HCT116 (cell line): ENCODE measurements at regions not wholly inside any gene's neighbourhood (a gene's known extent, or its start where the extent isn't known, plus 50 kb on each side); places are given as distances from the start of the nearest gene placed in this dataset.

ENCODE experiments used
- ATAC-seq: fragments of 200-7000 bp; cut with Tn5 transposase; 2 replicates; pipeline ENCODE4 v1.9.1; 2020; ENCODE audit warnings: mild to moderate bottlenecking, moderate library complexity
- BruUV-seq: library from RNA; stranded (reverse); fragments of 400-500 nt; replicated peaks from 2 replicates; lab custom pipeline; 2021; lab: Mats Ljungman, UMichigan
- CTCF ChIA-PET: fragments of 300-600 bp; sonication (Branson Sonifier 250); formaldehyde crosslinking; loops from one replicate; lab custom pipeline; 2021; ENCODE audit warnings: antibody characterized with exemption; lab: Charles Lee
- POLR2A ChIA-PET: fragments of 300-600, 350-600 bp; sonication (Branson Sonifier 250); formaldehyde crosslinking; loops from one replicate; lab custom pipeline; 2021; ENCODE audit warnings: antibody characterized with exemption; lab: Charles Lee
- RAD21 ChIA-PET, 2 experiments: fragments of 300-600 bp; sonication (Branson Sonifier 250); formaldehyde crosslinking; loops; one replicate each; lab custom pipeline; 2023; ENCODE audit warnings: low total read pairs in 2 of 2; ENCODE audit not compliant: uncharacterized antibody in 2 of 2, unreplicated experiment in 2 of 2, low non-redundant PET in 1 of 2; lab: Charles Lee
- DNase-seq: peaks from one replicate; pipeline ENCODE4 v3.0.0-alpha.2; 2010; ENCODE audit warnings: low read depth, low spot score
- H2AFZ ChIP-seq: fragments of 200-600 bp; shearing (Covaris generic), sonication (generic); 2 replicates; pipeline ENCODE4 v1.6.1; 2017; ENCODE audit warnings: low read depth, mixed run types, mixed read lengths, antibody characterized with exemption, low read length; ENCODE audit not compliant: poor library complexity, severe bottlenecking
- H3K27ac ChIP-seq: 2 replicates; pipeline ENCODE4 v1.5.1; 2012; ENCODE audit warnings: low read depth, low read length
- H3K27me3 ChIP-seq: fragments of 200-600 bp; sonication (generic); 2 replicates; pipeline ENCODE4 v1.6.1; 2016; ENCODE audit warnings: mixed run types, low read length, mixed read lengths; ENCODE audit not compliant: insufficient read depth
- H3K36me3 ChIP-seq, 2 experiments: fragments of 200-500 bp in 1 of 2; fragments of 200-600 bp in 1 of 2; sonication (Bioruptor generic) in 1 of 2; sonication (generic) in 1 of 2; 2 replicates each; pipeline versions ENCODE4 v1.5.1 to v1.6.1; 2014 to 2016; ENCODE audit warnings: low read length in 2 of 2, inconsistent platforms in 1 of 2, mixed read lengths in 1 of 2, mixed run types in 1 of 2; ENCODE audit not compliant: insufficient read depth in 2 of 2, control insufficient read depth in 1 of 2
- H3K4me1 ChIP-seq, 2 experiments: fragments of 200-600 bp in 1 of 2; sonication (generic) in 1 of 2; 2 replicates each; pipeline versions ENCODE4 v1.5.1 to v1.6.1; 2012 to 2017; ENCODE audit warnings: low read length in 2 of 2, inconsistent platforms in 1 of 2, mild to moderate bottlenecking in 1 of 2, mixed read lengths in 1 of 2, mixed run types in 1 of 2, moderate library complexity in 1 of 2; ENCODE audit not compliant: insufficient read depth in 2 of 2, control insufficient read depth in 1 of 2
- H3K4me2 ChIP-seq: fragments of 200-600 bp; sonication (generic); 2 replicates; pipeline ENCODE4 v1.6.1; 2017; ENCODE audit warnings: mixed run types, low read length, mixed read lengths
- H3K4me3 ChIP-seq, 2 experiments: fragments of 200-600 bp in 1 of 2; sonication (generic) in 1 of 2; replicated peaks in 1 of 2; 2 replicates each; pipeline ENCODE4 v1.5.1; 2011 to 2016; ENCODE audit warnings: low read length in 2 of 2, control low read depth in 1 of 2, low read depth in 1 of 2, mild to moderate bottlenecking in 1 of 2, mixed read lengths in 1 of 2, mixed run types in 1 of 2
- H3K79me2 ChIP-seq: fragments of 200-600 bp; sonication (generic); 2 replicates; pipeline ENCODE4 v1.6.1; 2017; ENCODE audit warnings: mild to moderate bottlenecking, mixed run types, low read length, moderate library complexity, mixed read lengths; ENCODE audit not compliant: insufficient read depth
- H3K9ac ChIP-seq: fragments of 200-600 bp; sonication (generic); 2 replicates; pipeline ENCODE4 v1.6.1; 2016; ENCODE audit warnings: low read length, mixed read lengths
- H3K9me2 ChIP-seq: fragments of 200-600 bp; sonication (generic), shearing (Covaris generic); 2 replicates; pipeline ENCODE4 v1.6.1; 2017; ENCODE audit warnings: mixed run types, mild to moderate bottlenecking, moderate library complexity; ENCODE audit not compliant: insufficient read depth
- H3K9me3 ChIP-seq, 2 experiments: fragments of 200-500 bp in 1 of 2; fragments of 200-600 bp in 1 of 2; sonication (Bioruptor generic) in 1 of 2; sonication (generic) in 1 of 2; 2 replicates each; pipeline ENCODE4 v1.6.1; 2014 to 2017; ENCODE audit warnings: low read length in 2 of 2, mixed read lengths in 2 of 2, inconsistent platforms in 1 of 2, low read depth in 1 of 2, mild to moderate bottlenecking in 1 of 2, mixed run types in 1 of 2, moderate library complexity in 1 of 2; ENCODE audit not compliant: control insufficient read depth in 1 of 2, insufficient read depth in 1 of 2
- H4K20me1 ChIP-seq: fragments of 200-600 bp; sonication (generic), shearing (Covaris generic); 2 replicates; pipeline ENCODE4 v1.6.1; 2017; ENCODE audit warnings: mixed run types, mild to moderate bottlenecking, moderate library complexity; ENCODE audit not compliant: insufficient read depth
- ATF3 ChIP-seq: IDR thresholded peaks from 2 replicates; pipeline ENCODE4 v1.6.1; 2012
- CBX3 ChIP-seq: IDR thresholded peaks from 2 replicates; pipeline ENCODE4 v1.6.1; 2012; ENCODE audit warnings: low read depth
- CEBPB ChIP-seq: IDR thresholded peaks from 2 replicates; pipeline ENCODE4 v1.6.1; 2012; ENCODE audit warnings: low read depth
- CTCF ChIP-seq, 3 experiments: fragments of 200-600 bp in 1 of 3; sonication (generic) in 1 of 3; IDR thresholded peaks in 2 of 3; conservative IDR thresholded peaks in 1 of 3; 2 replicates each; pipeline ENCODE4 v1.5.1; 2012 to 2017; ENCODE audit warnings: low read depth in 2 of 3, low read length in 2 of 3, antibody characterized with exemption in 1 of 3, borderline replicate concordance in 1 of 3, control low read depth in 1 of 3, mild to moderate bottlenecking in 1 of 3, mixed read lengths in 1 of 3, mixed run types in 1 of 3, moderate library complexity in 1 of 3; ENCODE audit not compliant: insufficient read depth in 1 of 3
- EGR1 ChIP-seq: IDR thresholded peaks from 2 replicates; pipeline ENCODE4 v1.6.1; 2012; ENCODE audit warnings: low read depth
- EZH2 ChIP-seq: fragments of 200-600 bp; sonication (generic); IDR thresholded peaks from 2 replicates; pipeline ENCODE4 v1.6.1; 2017; ENCODE audit warnings: antibody characterized with exemption, mixed run types
- EZH2phosphoT487 ChIP-seq: fragments of 200-600 bp; IDR thresholded peaks from 2 replicates; pipeline ENCODE4 v1.6.1; 2018; ENCODE audit warnings: antibody characterized with exemption, borderline replicate concordance
- JUND ChIP-seq: IDR thresholded peaks from 2 replicates; pipeline ENCODE4 v1.6.1; 2012
- POLR2A ChIP-seq: IDR thresholded peaks from 2 replicates; pipeline ENCODE4 v1.7.0; 2011; ENCODE audit warnings: borderline replicate concordance; ENCODE audit not compliant: insufficient read depth, insufficient read length; ENCODE audit errors: extremely low read depth
- POLR2AphosphoS5 ChIP-seq: IDR thresholded peaks from 2 replicates; pipeline ENCODE4 v1.6.1; 2011; ENCODE audit warnings: mild to moderate bottlenecking, low read depth, low read length, moderate library complexity
- RAD21 ChIP-seq: IDR thresholded peaks from 2 replicates; pipeline ENCODE4 v1.6.1; 2012; ENCODE audit warnings: low read depth, mild to moderate bottlenecking
- SIN3A ChIP-seq: IDR thresholded peaks from 2 replicates; pipeline ENCODE4 v1.6.1; 2012; ENCODE audit warnings: low read depth
- SRF ChIP-seq: IDR thresholded peaks from 2 replicates; pipeline ENCODE4 v1.6.1; 2012; ENCODE audit warnings: low read depth
- TCF7L2 ChIP-seq: IDR thresholded peaks from 2 replicates; pipeline ENCODE4 v1.7.0; 2011; ENCODE audit warnings: borderline replicate concordance, inconsistent platforms; ENCODE audit not compliant: insufficient read depth, insufficient read length; ENCODE audit errors: extremely low read depth
- ZFX ChIP-seq: fragments of 450-650 bp; IDR thresholded peaks from 2 replicates; pipeline ENCODE4 v1.6.1; 2017
- ZNF274 ChIP-seq: fragments of 200-500 bp; sonication (Bioruptor generic); IDR thresholded peaks from 2 replicates; pipeline ENCODE4 v1.6.1; 2014; ENCODE audit warnings: mild to moderate bottlenecking, low read depth, low read length, inconsistent platforms
- intact Hi-C: fragments of 100-400 bp; cut with micrococcal nuclease; formaldehyde crosslinking; loops from 2 replicates; pipeline ENCODE4 v1.10.0; 2022
- TF ChIP-seq, protein P1 (sequence below): IDR thresholded peaks from 2 replicates; pipeline ENCODE4 v1.6.1; 2011; ENCODE audit warnings: mild to moderate bottlenecking, low read length, moderate library complexity; ENCODE audit not compliant: insufficient replicate concordance; ENCODE audit errors: extremely low read depth
- TF ChIP-seq, protein P2 (sequence below): IDR thresholded peaks from 2 replicates; pipeline ENCODE4 v1.6.1; 2012; ENCODE audit warnings: low read depth

DNA sequence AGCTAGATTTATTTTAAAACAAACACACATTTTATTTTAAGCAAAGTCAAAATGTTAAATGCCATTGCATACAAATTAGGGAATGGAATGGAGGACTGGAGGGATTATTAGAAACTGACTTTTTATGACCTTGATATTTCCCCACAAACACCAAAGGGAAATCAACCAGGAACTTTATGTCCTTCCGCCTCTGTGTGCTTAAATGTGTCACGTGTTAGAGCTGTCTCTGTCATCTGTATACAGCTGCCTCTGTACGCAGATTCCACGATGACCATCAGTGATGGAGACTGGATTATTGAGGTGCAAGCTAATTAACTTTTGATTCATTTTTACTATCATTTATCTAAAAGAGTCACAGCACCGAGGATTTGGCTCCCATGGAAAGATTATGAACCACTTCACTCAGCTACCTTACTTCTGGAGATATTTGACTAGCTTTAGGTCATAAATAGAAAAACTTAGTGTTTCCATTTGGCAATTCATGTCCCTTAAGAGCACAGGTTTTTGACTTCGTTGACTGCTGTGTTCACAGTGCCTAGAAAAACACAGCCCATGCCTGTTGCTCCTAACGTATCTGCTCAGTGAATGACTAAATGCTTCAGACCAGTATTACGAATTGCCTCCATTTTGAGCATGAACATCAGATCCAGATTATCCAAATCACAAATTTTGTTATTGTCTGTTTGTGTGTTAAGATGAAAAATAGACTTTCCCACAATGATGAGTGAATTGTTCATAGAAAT is 1048.1 kb downstream of the MCTP2 start:
- H3K4me1 ChIP-seq: no peaks in the 10 kb centered on the region
- H3K4me2 ChIP-seq: no peak overlapping the region
- H3K9me3 ChIP-seq: no peaks in the 10 kb centered on the region
- intact Hi-C loops: no loop called here
- H2AFZ ChIP-seq: no peak overlapping the region
- no peaks in the 10 kb centered on the region for H3K79me2 ChIP-seq
- no peaks in the 10 kb centered on the region for H3K9me2 ChIP-seq
- ChIA-PET RAD21 (no interaction called here), POLR2A (no interaction called here), CTCF (no interaction called here)
- H3K36me3 ChIP-seq: no peaks in the 10 kb centered on the region
- H3K4me3 ChIP-seq: no peak overlapping the region
- TF ChIP-seq POLR2A: no peak
- no peak for TF ChIP-seq EZH2
- no peak for TF ChIP-seq ATF3
- TF ChIP-seq SRF: no peak
- TF ChIP-seq, protein P1, sequence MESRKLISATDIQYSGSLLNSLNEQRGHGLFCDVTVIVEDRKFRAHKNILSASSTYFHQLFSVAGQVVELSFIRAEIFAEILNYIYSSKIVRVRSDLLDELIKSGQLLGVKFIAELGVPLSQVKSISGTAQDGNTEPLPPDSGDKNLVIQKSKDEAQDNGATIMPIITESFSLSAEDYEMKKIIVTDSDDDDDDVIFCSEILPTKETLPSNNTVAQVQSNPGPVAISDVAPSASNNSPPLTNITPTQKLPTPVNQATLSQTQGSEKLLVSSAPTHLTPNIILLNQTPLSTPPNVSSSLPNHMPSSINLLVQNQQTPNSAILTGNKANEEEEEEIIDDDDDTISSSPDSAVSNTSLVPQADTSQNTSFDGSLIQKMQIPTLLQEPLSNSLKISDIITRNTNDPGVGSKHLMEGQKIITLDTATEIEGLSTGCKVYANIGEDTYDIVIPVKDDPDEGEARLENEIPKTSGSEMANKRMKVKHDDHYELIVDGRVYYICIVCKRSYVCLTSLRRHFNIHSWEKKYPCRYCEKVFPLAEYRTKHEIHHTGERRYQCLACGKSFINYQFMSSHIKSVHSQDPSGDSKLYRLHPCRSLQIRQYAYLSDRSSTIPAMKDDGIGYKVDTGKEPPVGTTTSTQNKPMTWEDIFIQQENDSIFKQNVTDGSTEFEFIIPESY: no peak
- TF ChIP-seq POLR2AphosphoS5: no peak
- TF ChIP-seq, protein P2, sequence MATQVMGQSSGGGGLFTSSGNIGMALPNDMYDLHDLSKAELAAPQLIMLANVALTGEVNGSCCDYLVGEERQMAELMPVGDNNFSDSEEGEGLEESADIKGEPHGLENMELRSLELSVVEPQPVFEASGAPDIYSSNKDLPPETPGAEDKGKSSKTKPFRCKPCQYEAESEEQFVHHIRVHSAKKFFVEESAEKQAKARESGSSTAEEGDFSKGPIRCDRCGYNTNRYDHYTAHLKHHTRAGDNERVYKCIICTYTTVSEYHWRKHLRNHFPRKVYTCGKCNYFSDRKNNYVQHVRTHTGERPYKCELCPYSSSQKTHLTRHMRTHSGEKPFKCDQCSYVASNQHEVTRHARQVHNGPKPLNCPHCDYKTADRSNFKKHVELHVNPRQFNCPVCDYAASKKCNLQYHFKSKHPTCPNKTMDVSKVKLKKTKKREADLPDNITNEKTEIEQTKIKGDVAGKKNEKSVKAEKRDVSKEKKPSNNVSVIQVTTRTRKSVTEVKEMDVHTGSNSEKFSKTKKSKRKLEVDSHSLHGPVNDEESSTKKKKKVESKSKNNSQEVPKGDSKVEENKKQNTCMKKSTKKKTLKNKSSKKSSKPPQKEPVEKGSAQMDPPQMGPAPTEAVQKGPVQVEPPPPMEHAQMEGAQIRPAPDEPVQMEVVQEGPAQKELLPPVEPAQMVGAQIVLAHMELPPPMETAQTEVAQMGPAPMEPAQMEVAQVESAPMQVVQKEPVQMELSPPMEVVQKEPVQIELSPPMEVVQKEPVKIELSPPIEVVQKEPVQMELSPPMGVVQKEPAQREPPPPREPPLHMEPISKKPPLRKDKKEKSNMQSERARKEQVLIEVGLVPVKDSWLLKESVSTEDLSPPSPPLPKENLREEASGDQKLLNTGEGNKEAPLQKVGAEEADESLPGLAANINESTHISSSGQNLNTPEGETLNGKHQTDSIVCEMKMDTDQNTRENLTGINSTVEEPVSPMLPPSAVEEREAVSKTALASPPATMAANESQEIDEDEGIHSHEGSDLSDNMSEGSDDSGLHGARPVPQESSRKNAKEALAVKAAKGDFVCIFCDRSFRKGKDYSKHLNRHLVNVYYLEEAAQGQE: no peak
- no peak for TF ChIP-seq RAD21
- no peak for TF ChIP-seq ZFX
- no peak for TF ChIP-seq EGR1
- TF ChIP-seq EZH2phosphoT487: no peak
- no peak for TF ChIP-seq CEBPB
- TF ChIP-seq ZNF274: no peak
- no peak for TF ChIP-seq TCF7L2
- no peak for TF ChIP-seq CTCF (IDR thresholded peaks at IDR 0.05 in 2 of 3, conservative IDR thresholded peaks at IDR 0.05 in 1 of 3; ENCODE audit: borderline replicate concordance in 1 of 3, insufficient read depth in 1 of 3, low read depth in 2 of 3, low read length in 2 of 3)
- no peak for TF ChIP-seq JUND
- no peak for TF ChIP-seq CBX3
- no peak for TF ChIP-seq SIN3A
- no TSS peak for BruUV-seq
- DNase-seq: no peak
- no peak overlapping the region for H3K27ac ChIP-seq
- H3K9ac ChIP-seq: no peak overlapping the region
- no peak for ATAC-seq
- no peaks in the 10 kb centered on the region for H4K20me1 ChIP-seq
- no peaks in the 10 kb centered on the region for H3K27me3 ChIP-seq
